AG04449 (cell line): ENCODE measurements at regions not wholly inside any gene's neighbourhood (a gene's known extent, or its start where the extent isn't known, plus 50 kb on each side); places are given as distances from the start of the nearest gene placed in this dataset.
"Not testable (repeated sequence)": the region's sequence is repeated elsewhere in the genome, so short reads cannot be mapped to it uniquely, and the experiment has no call there.

Source experiments
- CTCF ChIA-PET: fragments of 350-600 bp; formaldehyde crosslinking; extraction: SDS; loops from one replicate; lab custom pipeline; 2021; ENCODE audit warnings: antibody characterized with exemption; lab: Yijun Ruan, JAX
- POLR2A ChIA-PET: fragments of 400-600, 350-600 bp; formaldehyde crosslinking; extraction: SDS; loops from one replicate; lab custom pipeline; 2020; ENCODE audit warnings: antibody characterized with exemption, inconsistent platforms; lab: Yijun Ruan, JAX
- DNase-seq: peaks from one replicate; pipeline ENCODE4 v3.0.0-alpha.2; 2010; ENCODE audit warnings: low read depth, low spot score
- H3K4me3 ChIP-seq: 2 replicates; pipeline ENCODE4 v1.5.1; 2011; ENCODE audit warnings: low read depth, mild to moderate bottlenecking, control low read depth, low read length
- TF ChIP-seq, protein P1 (sequence below): IDR thresholded peaks from one replicate; pipeline ENCODE4 v1.5.1; 2011; ENCODE audit warnings: mild to moderate bottlenecking, moderate library complexity, low read length, control low read depth, inconsistent platforms; ENCODE audit not compliant: insufficient read depth; ENCODE audit errors: missing control alignments

DNA sequence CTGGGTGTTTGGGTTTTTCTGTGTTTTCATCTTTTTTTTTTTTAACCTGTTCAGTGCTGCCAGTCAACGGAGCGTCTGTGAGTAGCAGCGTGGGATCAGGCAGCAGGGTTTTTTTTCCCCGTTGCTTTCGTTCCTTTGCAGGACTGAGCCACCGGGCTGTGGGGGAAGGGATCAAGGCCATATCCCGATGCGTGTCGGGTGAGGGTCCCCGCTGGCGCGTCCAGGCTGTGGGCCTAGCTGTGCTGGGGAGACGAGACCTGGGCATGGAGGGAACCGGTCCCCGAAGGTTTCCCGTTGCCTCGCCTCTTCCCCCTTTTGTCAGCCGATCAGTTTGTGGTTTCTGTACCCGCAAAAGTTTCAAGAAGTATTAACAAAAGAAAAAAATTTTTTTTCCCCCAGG is 218.1 kb downstream of the POTED start:
- DNase-seq, CTCF ChIA-PET, POLR2A ChIA-PET, H3K4me3 ChIP-seq: not testable (repeated sequence)

DNA sequence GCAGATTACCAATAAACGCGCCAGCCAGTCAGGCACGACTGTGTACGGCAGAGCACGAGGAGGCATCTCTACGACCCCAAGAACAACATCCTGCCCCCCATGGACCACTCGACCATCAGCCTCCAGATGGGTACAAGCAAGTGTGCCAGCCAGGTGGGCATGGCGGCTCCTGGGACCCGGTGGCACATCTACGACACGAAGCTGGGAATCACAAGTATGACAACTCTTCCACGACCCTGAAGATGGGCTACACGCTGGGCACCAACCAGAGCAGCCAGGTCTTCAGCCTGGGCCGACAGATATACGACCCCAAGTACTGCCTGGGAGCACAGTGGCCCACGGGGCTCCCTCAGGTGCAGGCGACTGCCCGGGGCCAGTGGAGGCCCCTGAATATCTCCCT is 217.6 kb downstream of the POTED start:
- ChIA-PET POLR2A (no interaction called here), CTCF (no interaction called here)
- no peak for DNase-seq
- TF ChIP-seq, protein P1, sequence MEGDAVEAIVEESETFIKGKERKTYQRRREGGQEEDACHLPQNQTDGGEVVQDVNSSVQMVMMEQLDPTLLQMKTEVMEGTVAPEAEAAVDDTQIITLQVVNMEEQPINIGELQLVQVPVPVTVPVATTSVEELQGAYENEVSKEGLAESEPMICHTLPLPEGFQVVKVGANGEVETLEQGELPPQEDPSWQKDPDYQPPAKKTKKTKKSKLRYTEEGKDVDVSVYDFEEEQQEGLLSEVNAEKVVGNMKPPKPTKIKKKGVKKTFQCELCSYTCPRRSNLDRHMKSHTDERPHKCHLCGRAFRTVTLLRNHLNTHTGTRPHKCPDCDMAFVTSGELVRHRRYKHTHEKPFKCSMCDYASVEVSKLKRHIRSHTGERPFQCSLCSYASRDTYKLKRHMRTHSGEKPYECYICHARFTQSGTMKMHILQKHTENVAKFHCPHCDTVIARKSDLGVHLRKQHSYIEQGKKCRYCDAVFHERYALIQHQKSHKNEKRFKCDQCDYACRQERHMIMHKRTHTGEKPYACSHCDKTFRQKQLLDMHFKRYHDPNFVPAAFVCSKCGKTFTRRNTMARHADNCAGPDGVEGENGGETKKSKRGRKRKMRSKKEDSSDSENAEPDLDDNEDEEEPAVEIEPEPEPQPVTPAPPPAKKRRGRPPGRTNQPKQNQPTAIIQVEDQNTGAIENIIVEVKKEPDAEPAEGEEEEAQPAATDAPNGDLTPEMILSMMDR = no peak
- no peak overlapping the region for H3K4me3 ChIP-seq

DNA sequence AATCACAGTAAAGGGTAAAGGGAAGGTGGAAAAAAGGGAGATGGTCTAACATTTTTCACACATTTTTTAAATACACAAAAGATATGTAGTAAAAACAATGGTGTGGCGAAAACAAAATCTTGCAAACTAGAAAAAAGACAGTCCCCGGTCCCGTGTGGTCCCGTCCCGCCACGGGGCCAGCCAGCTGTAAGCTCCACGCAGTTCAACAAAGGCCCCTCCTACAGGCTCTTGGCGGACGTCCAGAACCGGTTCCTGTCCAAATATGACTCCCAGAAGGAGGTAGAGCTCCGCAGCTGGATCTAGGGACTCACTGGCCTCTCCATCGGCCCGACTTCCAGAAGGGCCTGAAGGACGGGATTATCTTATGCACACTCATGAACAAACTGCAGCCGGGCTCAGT is 216.9 kb downstream of the POTED start:
- CTCF ChIA-PET, POLR2A ChIA-PET, H3K4me3 ChIP-seq, DNase-seq: not testable (repeated sequence)

DNA sequence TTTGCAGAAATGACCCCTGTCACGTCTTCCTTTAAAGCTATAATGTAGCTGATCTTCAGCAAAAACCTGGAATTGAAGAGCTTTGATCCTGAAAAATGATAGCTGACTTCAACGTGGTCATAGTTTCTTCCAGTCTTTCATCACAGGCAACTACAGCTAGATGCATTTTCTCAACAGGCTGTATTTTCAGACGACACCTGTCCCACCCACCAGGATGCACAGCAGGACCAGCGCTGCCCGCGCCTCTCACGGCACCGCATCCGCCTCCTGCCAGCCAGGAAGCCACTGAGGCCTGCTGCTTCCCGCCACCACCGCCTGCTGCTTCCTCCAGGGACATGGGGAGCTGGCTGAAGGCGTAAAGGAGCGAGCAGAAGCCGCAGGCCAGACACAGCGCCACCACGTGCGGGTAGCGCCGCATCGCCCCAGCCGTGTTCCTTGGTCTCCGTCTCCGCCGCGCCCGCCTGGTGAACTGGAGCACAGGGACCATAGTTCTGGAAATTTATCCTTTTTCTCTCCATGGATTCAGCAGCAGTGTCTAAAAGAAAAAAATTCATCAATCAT is 215.7 kb downstream of the POTED start:
- POLR2A ChIA-PET, H3K4me3 ChIP-seq, DNase-seq, CTCF ChIA-PET: not testable (repeated sequence)

DNA sequence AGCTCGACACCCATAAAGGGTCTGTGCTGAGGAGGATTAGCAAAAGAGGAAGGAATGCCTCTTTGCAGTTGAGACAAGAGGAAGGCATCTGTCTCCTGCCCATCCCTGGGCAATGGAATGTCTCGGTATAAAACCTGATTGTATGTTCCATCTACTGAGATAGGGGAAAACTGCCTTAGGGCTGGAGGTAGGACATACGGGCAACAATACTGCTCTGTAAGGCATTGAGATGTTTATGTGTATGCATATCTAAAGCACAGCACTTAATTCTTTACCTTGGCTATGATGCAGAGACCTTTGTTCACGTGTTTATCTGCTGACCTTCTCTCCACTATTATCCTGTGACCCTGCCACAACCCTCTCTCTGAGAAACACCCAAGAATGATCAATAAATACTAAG is 210.7 kb downstream of the POTED start:
- POLR2A ChIA-PET, H3K4me3 ChIP-seq, DNase-seq, CTCF ChIA-PET: not testable (repeated sequence)

DNA sequence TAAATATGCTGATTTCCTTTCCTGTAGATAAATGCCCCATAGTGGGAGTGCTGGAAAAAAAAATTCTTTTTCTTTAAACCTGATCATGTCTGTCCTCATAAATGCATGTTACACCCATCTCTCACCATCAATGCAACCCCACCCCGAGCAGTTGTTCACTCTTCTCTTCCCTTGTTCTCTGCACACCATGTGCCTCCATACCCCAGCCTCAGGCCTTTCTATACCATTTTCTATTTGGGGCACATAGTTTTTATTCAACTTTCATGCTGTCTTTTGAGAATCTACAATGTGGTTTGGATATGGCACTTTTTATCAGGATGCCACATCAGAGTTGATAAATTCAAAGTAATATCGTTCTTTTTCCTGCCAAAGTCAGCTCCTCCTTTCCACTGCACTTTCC is 202.6 kb downstream of the POTED start:
- CTCF ChIA-PET, POLR2A ChIA-PET, H3K4me3 ChIP-seq, DNase-seq: not testable (repeated sequence)

DNA sequence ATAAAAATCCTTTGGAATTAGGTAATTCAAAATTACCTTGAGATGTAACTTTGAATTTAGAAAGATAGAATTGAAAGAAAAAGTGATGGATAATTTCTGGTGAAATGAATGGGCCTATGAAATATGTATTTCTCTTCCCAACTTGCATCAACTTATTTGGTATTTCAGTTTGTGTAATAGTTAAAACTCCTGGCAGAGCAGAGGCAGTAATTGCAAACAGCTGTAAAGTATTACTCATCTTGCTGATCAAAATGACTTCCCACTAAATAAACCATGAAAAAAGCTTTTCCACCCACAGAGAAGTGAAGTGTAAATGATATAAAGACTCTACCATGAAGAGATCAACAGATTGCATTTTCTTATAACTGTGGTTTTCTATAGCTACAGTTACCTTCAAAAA is 201.0 kb downstream of the POTED start:
- DNase-seq, CTCF ChIA-PET, H3K4me3 ChIP-seq, POLR2A ChIA-PET: not testable (repeated sequence)

DNA sequence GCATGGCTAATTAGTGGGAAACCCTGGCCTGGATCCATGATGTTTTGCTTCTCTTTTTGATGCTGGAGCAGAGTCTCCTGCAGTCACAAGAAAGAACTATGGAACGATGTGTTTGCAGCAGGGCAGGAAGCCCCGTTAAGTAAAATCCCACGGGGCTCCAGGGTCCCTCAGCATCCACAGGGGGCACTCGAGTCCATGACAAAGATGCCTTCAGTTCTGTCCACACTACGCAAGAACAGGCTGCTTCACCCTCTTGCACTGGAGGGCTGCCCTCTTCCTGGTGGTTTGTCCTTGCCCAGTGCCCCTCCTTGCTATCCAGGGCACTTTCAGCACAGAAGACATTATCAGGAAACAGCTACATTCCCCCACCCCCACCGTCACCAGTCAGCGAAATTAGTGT is 196.9 kb downstream of the POTED start:
- CTCF ChIA-PET, DNase-seq, H3K4me3 ChIP-seq, POLR2A ChIA-PET: not testable (repeated sequence)

DNA sequence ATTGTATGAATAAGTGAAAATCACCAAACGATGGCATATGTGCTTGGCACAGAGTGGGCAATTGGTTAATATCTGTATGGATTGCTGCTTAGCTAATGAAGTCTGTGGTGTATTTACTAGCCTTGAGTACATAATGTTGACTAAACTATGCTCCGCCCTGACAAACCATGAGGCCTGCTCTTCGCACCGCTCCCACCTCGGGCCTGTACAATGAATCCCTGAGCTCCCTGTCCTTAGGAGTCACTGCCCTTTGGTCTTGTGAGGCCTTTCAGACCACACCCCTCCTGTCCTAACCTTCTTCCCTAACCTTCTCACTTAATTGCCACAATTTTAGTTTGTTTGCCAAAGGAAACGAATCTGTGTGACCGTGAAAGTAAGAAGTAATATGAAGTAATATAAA is 193.2 kb downstream of the POTED start:
- POLR2A ChIA-PET, H3K4me3 ChIP-seq, CTCF ChIA-PET, DNase-seq: not testable (repeated sequence)
